Upper lobe of right lung (tissue), 1 donor: ENCODE measurements at regions not wholly inside any gene's neighbourhood (a gene's known extent, or its start where the extent isn't known, plus 50 kb on each side); places are given as distances from the start of the nearest gene placed in this dataset.
"Not testable (repeated sequence)": the region's sequence is repeated elsewhere in the genome, so short reads cannot be mapped to it uniquely, and the experiment has no call there.

ENCODE experiments used
- ATAC-seq: fragments of 200-7000 bp; cut with Tn5 transposase; one replicate; pipeline ENCODE4 v1.9.1; 2020; ENCODE audit warnings: mild to moderate bottlenecking, moderate library complexity
- DNase-seq: peaks from one replicate; pipeline ENCODE4 v3.0.0-alpha.2; 2020
- H3K27ac ChIP-seq: fragments of 200-600 bp; one replicate; pipeline ENCODE4 v1.8.0; 2022
- H3K27me3 ChIP-seq: fragments of 200-600 bp; one replicate; pipeline ENCODE4 v1.8.0; 2022; ENCODE audit warnings: mild to moderate bottlenecking
- H3K36me3 ChIP-seq: fragments of 200-600 bp; one replicate; pipeline ENCODE4 v1.8.0; 2022
- H3K4me1 ChIP-seq: fragments of 200-600 bp; one replicate; pipeline ENCODE4 v1.8.0; 2022
- H3K4me3 ChIP-seq: fragments of 200-600 bp; one replicate; pipeline ENCODE4 v1.8.0; 2022; ENCODE audit warnings: mild to moderate bottlenecking
- H3K9me3 ChIP-seq: fragments of 200-600 bp; one replicate; pipeline ENCODE4 v1.8.0; 2022
- intact Hi-C: fragments of 100-400 bp; cut with DNase I; formaldehyde crosslinking; loops from one replicate; pipeline ENCODE4 v1.11.0; 2022
- TF ChIP-seq, protein P1 (sequence below): fragments of 200-600 bp; IDR thresholded peaks from one replicate; pipeline ENCODE4 v1.8.0; 2022; ENCODE audit warnings: antibody characterized with exemption
- donor health status: DM: no; HTN: yes; CAD: no; lungs with severe emphysema.

DNA sequence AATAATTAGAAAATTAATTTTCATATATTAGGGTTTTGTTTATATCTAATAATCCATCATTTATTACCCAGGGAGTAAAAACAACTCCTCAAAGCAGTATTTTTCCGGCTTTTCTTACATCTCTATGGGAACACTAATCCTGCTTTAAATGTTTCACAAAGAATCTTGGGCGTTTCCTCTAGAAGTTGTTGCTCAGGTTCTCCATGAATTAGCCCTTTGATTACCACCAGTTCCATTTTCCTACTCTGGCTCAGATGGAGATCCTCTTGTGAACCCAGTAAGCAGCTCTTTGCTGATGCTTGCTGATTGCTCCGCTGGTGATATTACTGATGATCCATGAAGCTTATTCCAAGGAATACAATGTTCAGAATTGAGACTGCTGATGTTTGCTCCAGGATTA is 78.5 kb upstream of the PKP2 start:
- intact Hi-C loops: no loop called here
- Histone ChIP-seq H3K36me3 (no peaks in the 10 kb centered on the region), H3K4me1 (no peaks in the 10 kb centered on the region), H3K9me3 (no peaks in the 10 kb centered on the region), H3K27me3 (no peaks in the 10 kb centered on the region), H3K4me3 (no peak overlapping the region), H3K27ac (no peak overlapping the region)
- TF ChIP-seq, protein P1, sequence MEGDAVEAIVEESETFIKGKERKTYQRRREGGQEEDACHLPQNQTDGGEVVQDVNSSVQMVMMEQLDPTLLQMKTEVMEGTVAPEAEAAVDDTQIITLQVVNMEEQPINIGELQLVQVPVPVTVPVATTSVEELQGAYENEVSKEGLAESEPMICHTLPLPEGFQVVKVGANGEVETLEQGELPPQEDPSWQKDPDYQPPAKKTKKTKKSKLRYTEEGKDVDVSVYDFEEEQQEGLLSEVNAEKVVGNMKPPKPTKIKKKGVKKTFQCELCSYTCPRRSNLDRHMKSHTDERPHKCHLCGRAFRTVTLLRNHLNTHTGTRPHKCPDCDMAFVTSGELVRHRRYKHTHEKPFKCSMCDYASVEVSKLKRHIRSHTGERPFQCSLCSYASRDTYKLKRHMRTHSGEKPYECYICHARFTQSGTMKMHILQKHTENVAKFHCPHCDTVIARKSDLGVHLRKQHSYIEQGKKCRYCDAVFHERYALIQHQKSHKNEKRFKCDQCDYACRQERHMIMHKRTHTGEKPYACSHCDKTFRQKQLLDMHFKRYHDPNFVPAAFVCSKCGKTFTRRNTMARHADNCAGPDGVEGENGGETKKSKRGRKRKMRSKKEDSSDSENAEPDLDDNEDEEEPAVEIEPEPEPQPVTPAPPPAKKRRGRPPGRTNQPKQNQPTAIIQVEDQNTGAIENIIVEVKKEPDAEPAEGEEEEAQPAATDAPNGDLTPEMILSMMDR: no peak
- no peak for DNase-seq
- no peak for ATAC-seq

- H3K36me3 ChIP-seq: no peaks in the 10 kb centered on the region
- intact Hi-C loops: no loop called here
- H3K27ac ChIP-seq: no peak overlapping the region
- H3K9me3 ChIP-seq: no peaks in the 10 kb centered on the region
- DNase-seq (no peak), ATAC-seq (no peak)
- H3K27me3 ChIP-seq: peaks cover 5% of the 10 kb centered on the region
- H3K4me3 ChIP-seq: no peak overlapping the region
- TF ChIP-seq, protein P1: no peak
- no peaks in the 10 kb centered on the region for H3K4me1 ChIP-seq
Measured at GRCh38 chr12:32970465-32971110, 74.0 kb upstream of the PKP2 start.

DNA sequence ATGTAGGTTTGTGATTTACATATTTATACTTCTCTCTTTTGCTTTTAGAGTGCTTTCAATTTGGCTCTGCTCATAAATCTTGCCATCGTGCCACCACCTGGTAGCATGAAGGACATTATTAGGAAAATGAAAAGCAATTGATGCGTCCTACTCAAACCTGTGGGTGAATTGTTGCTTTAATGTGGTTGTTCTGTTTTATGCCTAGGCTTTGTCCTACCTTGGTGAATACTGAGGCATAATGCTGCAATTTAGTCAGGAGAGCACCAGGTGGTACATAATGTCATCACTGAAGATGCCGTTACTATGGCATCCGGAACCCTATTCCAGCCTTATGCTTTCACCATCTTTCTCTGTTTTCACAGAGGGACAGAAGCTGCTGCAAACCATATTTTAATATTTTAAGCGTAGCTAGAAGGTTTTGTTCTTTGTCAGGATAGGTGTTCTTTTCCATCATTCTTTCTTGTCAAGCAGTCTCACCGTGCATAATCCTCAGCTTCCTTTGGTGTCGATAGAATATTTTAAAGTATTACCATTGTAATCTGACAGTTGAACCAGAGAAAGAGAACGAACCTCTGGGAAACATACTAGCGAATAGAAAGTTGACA is 68.5 kb upstream of the PKP2 start:
- TF ChIP-seq, protein P1: no peak
- no peak for DNase-seq
- no peaks in the 10 kb centered on the region for H3K4me1 ChIP-seq
- H3K9me3 ChIP-seq: no peaks in the 10 kb centered on the region
- no peaks in the 10 kb centered on the region for H3K36me3 ChIP-seq
- ATAC-seq: no peak
- peaks cover 5% of the 10 kb centered on the region for H3K27me3 ChIP-seq
- no peak overlapping the region for H3K4me3 ChIP-seq
- no peak overlapping the region for H3K27ac ChIP-seq
- intact Hi-C loops: no loop called here

- DNase-seq, H3K9me3 ChIP-seq, H3K4me3 ChIP-seq, H3K36me3 ChIP-seq, H3K4me1 ChIP-seq, H3K27ac ChIP-seq, H3K27me3 ChIP-seq, intact Hi-C loops, ATAC-seq: not testable (repeated sequence)
Measured at GRCh38 chr12:32956418-32956817, 59.8 kb upstream of the PKP2 start.

- Histone ChIP-seq H3K9me3 (no peaks in the 10 kb centered on the region), H3K27me3 (no peaks in the 10 kb centered on the region), H3K4me1 (no peaks in the 10 kb centered on the region), H3K27ac (no peak overlapping the region), H3K36me3 (no peaks in the 10 kb centered on the region), H3K4me3 (no peak overlapping the region)
- TF ChIP-seq, protein P1: no peak
- intact Hi-C loops: no loop called here
- DNase-seq (no peak), ATAC-seq (no peak)
Measured at GRCh38 chr12:32952681-32953080, 56.1 kb upstream of the PKP2 start.

GRCh38 chr12:32949815-32950214 is 53.2 kb upstream of the PKP2 start:
- H3K27me3 ChIP-seq: no peaks in the 10 kb centered on the region
- H3K4me1 ChIP-seq: no peaks in the 10 kb centered on the region
- intact Hi-C loops: no loop called here
- TF ChIP-seq, protein P1: no peak
- DNase-seq (no peak), ATAC-seq (no peak)
- H3K4me3 ChIP-seq: no peak overlapping the region
- no peaks in the 10 kb centered on the region for H3K36me3 ChIP-seq
- no peaks in the 10 kb centered on the region for H3K9me3 ChIP-seq
- H3K27ac ChIP-seq: no peak overlapping the region
